Fibroblast of skin of abdomen (primary cell): ENCODE measurements at regions not wholly inside any gene's neighbourhood (a gene's known extent, or its start where the extent isn't known, plus 50 kb on each side); places are given as distances from the start of the nearest gene placed in this dataset.

Experiments used
- DNase-seq: peaks from one replicate; pipeline ENCODE4 v3.0.0-alpha.2; 2013

DNA sequence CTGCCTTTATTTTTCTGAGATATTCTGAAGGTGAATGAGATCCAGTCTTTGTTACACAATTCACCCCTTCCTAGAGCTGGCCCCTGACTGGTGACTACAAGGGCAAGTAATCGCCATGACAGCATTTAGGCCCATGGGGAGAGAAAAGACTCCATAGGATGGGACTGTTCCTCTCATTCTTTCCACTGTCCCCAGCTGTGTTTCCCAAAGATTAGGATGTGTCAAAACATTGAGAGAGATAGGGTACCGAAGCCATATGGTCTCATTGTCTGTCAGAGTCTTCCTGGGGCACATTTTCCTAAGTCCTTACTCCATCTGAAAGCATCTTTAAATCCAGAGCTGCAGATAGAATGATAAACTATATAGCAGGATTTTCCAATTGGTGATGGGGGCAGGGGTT lies 423.5 kb downstream of the OMA1 start:
- DNase-seq: no peak

DNA sequence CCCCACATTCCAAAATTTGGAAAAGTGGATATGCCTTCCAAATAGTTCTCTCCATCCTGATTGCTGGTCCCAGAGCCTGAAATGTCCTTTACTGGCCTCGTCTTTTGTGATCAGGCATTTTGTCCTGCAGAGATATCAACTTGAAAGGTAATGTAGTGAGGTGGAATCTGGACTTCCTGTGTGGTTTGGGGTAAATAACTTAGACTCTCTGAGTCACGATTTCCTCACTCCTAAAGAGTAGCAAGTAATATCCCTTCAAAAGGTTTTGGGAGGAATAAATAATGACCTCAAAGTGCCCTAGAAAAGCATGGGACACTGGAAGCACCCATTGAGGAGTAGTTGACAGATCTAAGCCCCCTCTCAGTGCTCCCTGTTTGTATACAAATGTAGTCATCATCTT lies 426.6 kb downstream of the OMA1 start:
- no peak for DNase-seq

DNA sequence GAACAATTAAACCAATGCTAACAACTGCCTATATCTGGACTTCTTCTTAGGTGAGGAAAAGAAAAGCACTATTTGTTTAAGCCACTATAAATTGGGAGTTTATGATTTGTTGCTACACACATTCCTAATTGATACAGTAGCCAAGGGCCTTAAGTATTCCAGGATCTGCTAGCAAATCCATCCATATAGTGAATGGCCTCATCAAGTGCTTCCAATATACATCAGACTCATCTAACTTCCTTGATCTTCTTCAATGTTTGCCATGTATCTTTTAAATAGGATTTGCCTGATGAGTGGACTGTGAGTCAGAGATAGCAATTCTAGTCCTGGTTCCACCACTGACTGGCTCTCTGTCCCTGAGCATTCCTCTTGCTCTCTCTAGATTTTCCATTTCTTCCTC lies 430.2 kb downstream of the OMA1 start:
- no peak for DNase-seq

DNA sequence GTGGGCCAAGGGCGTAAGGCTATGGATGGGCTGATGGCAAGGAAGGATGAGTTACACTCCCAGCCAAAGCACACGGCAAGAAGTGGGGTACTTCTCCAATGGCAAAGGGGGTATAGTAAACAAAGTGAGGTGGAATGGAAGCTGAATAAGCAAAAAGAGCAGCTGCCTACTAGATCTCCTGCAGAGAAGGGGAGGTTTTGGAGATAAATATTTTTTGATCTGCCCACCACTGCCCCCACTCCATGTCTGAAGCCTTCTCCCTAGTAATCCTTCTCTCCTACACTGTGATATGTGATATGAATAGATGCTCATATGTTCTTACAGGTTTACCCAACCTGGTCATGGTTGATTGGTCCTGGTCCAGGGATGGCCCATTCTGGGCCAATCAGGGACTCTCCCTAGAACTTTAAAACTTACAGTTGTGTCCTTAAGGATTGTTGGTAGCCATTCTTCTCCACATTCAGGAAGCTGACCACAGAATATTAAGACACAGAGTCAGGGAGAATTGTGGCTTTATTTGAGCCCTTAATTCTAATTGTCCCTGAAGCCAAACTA lies 436.8 kb downstream of the OMA1 start:
- DNase-seq: no peak

DNA sequence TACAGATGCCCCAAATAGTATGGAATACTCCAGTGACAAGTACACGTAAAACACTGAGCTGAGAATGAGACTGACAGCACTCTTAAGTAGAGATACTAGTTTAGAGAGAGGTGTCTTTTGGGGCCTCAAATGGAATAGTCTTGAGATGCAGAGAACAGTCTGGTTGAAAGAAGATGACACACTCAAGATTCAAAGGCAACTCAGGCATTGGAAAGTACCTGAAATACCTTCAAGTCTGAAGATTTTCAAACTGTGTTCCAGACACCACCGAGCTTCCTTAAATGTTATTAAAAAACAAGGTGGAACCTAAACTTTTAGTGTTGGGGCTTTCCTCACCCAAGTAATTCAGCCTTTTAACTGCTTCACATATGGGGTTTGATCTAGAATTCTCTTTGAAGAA lies 437.7 kb downstream of the OMA1 start:
- no peak for DNase-seq

DNA sequence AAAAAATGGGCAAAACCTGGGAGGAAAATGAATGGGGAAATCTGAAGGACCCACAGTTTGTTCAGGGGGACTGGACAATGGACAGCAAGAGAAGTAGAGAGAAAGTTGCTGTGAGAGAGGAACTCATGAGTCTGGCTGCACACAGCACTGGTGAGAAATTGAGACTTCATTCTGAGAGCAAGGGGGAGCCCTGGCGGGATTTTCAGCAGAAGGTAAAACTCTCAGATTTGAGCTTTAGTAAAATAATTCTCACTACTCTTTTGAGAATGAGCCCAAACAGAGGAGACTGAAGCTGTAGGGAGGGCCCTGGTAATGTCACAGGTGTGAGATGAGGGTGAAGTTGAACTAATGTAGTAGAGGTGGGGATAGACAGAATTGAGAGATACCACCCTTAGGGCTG lies 438.6 kb downstream of the OMA1 start:
- no peak for DNase-seq

DNA sequence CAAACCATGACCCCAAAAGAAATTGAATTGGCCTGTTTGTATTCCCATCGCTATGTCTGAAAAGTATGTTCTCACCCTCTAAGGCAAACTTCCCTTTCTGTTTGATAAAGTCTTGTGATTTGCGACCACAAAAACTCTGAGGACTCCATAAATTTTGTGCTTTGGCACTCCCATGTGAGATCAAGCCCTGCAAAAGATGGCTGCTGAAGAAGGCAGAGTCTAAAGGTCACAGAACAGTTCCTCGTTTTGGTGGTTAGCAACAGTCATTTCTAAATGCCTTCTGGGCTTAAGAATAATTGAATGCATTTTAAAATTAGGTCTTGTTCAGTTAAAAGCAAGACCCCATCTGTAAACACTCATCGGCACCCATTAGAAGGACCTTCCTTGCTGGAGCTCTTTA lies 441.6 kb downstream of the OMA1 start:
- no peak for DNase-seq

DNA sequence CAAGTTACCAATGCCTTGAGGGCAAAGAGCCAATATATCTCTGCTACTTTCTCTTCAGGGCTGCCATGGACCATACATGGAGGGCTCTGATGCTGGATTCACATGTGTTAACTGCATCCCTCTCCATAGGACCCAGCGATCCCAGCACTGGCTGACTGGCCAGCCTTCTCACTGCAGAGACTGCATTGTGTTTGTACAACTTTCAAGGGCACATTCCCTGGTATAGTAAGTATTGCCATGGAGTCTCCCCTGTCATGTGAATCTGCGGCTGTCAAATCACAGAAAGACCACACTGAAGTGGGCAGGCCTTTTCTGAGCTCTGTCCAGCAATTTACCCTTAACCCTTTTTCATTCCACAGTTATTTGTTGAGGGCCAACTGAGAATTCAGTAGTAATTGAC lies 449.8 kb downstream of the OMA1 start:
- DNase-seq: no peak

DNA sequence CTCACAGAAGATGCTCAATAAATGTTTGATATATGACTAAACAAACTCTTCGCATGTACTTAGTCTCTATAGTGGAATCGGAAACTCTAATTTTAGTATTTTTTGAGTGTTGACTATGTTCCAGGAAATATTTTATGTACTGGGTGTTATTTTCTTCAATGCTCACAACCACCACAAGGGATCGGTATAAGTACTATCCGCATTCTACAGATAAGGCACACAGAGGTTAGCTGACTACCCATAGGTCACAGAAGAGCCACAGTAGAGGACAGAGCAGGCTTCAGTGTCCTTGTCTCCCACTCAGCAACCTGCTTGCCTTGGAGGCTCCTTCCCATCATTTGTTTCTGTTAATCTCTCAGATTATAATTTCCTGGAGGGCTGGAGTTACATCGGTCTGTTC lies 451.3 kb downstream of the OMA1 start:
- DNase-seq: no peak

DNA sequence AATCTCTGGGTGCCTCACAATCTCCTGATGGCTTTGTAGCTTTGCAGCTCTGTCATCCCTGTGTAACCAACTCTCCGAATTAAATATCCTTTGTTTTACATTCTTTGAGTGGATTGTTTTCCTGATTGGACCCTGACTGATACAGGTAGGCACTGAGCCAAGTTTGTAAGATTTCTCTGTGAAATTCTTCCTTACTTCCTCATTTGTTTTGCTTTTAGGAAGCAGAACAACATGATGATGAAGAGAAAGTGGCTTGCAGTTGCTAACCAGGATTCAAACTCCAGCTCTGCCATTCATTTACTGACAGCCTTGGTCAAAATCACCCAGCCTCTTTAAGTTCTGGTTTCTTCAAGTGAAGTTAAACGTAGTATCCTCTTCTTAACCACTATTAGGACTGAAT lies 452.3 kb downstream of the OMA1 start:
- peak; percentile 3 for DNase-seq

DNA sequence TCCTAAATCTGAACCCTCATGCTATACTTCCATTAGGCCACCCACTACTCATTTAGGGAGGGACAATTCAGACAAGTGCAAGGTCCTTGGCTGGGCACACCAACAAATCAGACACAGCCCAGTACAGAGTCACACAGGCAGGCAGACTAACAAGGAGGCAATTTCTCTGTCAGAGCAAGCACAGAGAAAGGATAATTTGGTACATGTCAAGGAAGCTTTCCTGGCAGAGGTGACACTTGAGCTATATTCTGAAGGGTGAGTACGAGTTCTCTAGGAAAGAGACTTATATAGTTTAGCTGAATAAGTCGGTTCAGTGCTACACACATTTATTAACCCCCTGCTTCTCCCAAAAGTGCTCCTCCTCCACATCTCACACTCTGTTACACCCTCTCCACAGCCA lies 455.9 kb downstream of the OMA1 start:
- DNase-seq: no peak

DNA sequence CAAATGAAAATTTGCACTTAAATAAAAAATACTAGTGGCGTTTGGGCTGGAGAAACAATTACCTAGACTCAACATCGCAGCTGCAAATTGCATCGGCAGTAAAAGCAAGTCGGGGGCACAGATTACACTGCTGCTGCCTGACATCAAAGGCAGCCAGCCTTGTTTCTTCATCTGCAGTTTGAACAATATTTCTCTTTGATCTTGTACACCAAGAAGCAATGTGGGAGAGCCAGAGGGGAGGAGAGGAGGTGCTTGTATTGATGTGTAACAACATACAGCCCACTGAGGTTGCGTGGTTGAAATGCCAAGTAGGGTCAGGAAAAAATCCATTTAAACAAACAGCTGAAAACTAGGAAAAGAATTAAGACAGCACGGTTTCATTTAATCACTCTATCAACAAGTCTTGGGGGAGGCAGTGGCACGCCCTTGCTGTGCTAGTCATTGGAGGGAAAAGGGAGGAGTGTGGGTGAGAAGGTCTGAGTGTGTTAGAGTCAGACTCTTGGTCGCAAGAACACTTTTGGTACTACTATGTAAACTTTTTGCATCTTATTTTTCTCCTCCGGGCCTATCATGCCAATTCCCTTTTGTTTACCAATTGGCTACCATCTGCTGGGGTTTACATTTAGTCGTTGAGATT lies 456.5 kb downstream of the OMA1 start:
- DNase-seq: no peak

DNA sequence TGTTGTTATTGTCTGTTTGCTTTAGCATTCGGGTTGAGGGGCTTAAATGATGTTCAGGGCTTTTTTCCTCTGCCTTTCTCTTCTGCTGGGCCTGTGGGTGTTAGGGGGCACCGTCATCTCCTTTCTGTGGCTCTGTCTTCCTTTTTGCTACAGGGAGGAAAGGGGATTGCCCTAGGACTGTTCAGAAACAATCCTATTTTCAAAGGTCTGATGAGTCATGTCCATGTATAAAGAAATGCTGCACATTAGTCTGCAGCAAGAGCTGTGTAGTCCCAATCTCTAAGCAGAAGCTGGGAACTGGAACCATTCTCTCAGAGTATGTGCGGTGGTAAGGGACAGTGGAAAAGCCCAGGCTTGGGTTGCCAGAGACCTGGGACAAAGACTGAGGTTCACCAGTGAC lies 462.3 kb downstream of the OMA1 start:
- DNase-seq: no peak

DNA sequence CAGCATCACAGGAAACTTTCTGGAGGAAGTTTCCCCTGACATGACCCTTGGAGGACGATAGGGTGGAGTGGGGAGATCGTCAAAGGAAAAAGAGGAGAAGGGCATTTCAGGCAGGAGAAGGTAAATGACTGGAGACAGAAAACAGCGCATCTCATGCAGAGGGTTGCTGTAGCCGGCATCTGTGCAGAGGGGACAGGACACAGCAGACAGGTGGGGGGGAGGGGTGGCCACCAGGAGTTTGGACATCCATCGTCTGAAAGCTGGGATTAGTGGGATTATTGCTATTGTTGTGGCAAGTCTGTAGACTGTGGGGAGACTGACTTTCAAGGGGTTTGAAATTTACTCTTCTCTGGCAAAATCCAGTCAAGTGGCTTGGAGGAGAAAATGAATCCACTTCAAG lies 463.9 kb downstream of the OMA1 start:
- DNase-seq: no peak

DNA sequence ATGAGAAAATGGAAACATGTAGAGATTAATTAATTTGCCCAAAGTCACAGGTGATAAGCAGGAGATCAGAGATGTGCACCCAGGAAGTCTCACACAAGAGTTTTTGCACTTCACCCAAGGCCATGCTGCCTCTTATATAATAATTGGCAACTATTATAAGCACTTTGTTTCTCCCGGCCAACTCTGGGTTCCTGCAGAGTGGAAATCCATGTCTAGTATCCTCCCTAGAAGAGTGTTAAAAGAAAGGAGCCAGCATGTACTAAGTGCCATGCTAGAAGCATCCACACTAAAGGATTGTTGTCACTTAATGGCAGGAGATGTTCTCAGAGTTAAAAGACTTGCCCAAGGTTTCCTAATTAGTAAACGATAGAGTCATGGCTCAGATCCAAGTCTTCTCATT lies 470.3 kb downstream of the OMA1 start:
- no peak for DNase-seq

DNA sequence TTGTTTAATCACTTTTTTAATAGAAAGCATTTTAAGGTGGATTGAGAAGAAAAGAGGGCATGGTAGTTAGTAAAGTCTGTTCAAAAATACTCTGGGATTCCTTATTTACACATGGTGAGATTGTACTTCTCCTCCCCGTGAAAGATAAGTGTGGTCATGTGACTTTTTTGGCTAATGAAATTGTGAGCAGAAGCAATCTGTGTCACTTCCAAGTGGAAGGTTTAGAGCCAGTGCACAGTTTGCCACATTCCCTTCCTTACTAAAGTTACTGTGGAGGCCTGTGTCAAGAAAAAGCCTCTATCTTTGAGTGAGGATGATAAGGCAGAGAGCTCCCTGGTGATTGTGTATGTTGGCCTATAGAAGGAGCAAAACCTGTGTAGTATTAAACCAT lies 471.3 kb downstream of the OMA1 start:
- no peak for DNase-seq

DNA sequence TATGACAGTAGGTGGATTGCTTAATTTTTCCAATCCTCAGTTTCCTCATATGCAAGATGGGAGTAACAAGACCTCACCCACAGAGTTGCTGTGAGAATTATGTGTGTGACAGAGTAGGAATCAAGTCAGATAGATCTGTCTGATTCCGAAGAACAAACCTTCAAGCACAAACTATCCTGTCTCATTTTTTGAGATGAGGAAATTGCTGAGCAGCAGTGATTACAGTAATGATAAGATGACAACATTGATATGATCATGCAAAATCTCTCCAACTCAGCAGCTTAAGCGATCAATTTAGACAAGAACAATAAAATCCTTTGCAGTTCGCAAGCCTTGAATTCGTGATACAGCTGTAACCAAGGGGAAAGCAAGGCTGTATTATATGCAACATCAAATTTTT lies 474.1 kb downstream of the OMA1 start:
- DNase-seq: no peak

DNA sequence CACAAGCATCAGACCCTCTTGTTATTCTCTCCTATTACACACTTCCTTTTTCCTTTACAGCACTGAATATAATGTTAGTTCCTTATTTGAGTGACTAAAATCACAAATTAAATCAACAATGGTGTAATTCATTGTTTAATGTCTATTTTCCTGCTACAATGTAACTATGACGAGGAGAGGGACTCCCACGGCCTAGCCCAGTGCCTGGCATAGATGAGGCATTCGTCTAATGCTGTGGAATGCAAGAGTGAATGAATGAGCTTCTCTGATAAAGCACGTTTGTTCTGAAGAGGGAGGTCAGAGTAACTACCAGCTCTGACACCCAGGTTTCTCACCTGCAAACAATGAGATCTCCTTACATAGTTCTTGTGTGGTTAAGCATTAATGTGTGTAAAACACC lies 479.4 kb downstream of the OMA1 start:
- DNase-seq: no peak

DNA sequence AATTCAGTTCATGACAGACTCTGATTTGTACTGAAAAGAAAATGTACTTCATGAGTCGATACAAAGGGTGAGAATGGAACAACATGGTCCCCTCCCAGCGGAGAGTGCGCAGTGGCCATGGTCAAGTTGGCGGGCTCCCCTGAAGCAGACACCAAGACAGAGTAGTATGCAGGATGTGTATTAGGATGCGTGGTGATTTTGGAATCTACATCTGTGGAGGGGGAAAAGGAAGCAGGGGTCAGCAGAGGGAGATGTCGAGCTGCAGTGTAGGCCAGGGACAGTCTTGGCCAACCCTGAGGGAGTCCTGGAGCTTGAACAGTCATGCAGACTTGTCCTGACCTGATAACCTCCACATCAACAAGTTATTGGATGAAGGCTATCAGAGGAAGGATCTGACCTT lies 481.0 kb downstream of the OMA1 start:
- no peak for DNase-seq

DNA sequence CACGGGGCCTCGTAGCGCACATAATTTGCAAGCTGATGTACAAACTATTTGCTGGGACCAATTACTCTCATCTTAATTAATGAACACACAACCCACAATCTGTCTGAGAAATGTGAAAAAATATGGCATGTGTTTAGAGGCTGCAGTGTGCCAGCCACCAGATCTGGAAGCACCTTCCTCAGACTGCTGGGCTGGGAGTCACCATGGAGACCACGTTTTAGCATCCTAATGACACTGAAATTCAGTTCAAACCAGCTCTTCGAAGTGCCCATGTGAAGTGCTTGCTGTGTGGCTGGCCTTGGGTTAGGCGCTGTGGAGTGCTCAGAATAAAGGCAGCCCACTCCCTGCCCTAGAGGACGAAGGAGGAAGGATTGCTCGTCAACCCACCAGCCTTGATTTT lies 482.4 kb downstream of the OMA1 start:
- no peak for DNase-seq

DNA sequence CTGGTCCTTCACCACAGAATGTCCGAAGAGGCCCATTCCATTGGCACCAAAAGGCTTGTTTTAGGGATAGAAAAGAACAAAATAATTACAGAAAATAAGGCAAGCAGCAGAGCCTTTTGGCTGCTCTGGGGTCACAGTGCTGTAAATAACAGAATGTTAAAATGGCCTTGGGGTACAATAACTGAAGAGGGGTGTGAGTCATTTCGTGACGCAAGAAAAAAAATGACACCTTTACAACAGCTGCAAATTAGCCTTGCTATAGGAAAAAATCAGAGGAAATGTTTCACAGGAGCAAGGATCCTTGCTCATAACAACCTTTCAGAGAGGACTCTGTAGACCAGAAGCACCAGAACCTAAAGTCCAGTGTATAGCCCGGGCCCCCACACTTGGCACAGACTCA lies 483.4 kb downstream of the OMA1 start:
- no peak for DNase-seq

DNA sequence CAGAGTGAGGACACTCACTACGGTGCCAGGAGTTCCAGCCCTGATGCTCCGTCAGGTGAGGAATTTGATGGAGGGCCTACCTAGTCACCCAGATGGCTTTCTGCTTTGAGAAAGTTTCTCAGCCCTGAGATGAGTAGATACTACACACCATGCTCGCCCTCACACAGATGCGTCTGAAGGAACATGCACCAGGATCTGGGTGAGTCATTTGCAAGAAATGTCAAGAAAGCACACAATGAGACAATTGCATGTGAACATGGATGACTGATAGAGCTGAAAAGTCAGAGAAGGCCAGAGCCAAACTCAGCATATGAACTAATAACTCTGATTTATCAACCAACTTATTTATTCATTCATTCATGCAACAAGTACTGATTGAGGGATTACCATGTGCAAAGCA lies 483.9 kb downstream of the OMA1 start:
- peak; percentile 22 for DNase-seq

DNA sequence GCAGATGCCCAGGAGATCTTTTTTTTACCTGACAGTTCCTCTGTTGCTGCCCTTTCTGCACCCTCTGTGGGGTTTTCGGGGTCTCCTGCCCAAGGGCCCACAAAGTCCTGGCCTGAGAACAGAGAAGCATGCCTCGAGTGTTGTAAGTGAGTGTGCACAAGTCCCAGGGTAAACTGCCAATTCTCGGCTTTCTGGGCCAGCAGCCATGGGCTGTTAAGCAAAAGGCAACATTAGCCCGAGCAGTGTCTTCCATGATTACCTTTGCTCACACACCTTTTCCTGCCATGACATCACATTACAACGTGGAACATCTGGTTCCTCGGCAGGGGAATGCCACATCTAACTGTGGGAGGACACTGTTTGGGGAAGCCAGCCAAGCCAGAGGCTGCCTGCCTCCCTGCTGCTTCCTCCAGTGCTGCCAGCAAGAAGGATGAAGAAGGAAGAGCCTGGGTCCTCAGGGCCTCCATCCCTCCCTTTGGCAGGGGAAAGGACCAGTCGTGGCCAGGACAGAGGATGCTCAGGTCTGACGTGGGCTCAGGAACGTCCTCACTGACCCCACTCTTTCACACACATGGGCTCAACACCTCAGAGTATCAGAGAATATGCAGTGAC lies 485.9 kb downstream of the OMA1 start:
- no peak for DNase-seq

DNA sequence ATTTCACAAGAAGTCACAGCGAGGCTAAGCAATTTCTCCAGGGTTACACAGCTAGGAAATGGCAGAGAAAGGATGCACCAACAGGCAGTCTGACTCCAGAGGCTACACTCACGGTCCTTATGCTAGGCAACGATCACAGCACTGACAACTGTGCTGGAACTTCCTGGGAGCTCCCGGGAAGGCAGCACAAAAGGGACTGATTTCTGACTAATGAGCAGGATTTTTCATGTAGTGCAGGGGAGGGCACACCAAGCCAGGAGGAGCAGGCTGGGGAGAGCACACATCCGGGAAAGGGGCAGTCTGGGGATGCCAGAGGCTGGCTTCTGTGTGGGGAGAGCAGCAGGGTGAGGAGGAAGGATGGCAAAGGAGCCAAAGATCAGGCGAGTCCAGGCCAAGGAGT lies 486.7 kb downstream of the OMA1 start:
- no peak for DNase-seq

DNA sequence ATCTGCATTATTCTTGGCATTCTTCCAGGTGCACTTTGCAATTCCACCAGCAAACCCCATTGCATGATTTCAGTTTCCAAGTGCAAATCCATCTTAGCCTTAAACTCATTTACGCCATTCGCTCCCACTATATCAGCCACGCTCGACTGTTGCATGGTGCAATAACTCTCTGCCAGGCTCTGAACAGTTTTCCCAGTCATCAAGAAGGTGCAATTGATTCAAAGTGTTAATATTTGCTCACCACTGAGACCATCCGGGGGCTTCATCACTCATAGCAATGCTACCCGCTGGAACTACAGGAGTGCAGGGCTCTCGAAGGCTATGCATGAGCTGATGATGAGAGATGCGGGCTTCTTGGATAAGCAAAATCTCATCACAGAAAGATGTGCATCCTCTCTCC lies 488.2 kb downstream of the OMA1 start:
- DNase-seq: no peak
